Suprapubic skin (tissue), 4 donors: ENCODE measurements at regions not wholly inside any gene's neighbourhood (a gene's known extent, or its start where the extent isn't known, plus 50 kb on each side); places are given as distances from the start of the nearest gene placed in this dataset.

ENCODE experiments used
- DNase-seq, 2 donors: peaks; one replicate each; pipeline ENCODE4 v3.0.0-alpha.2; 2019; ENCODE audit warnings: low spot score in 2 of 2
- H3K27ac ChIP-seq: fragments of 200-600 bp; sonication (generic); one replicate; pipeline ENCODE4 v1.5.1; 2019
- H3K27me3 ChIP-seq: fragments of 200-600 bp; sonication (generic); one replicate; pipeline ENCODE4 v1.5.1; 2019
- H3K36me3 ChIP-seq: fragments of 200-600 bp; sonication (generic); one replicate; pipeline ENCODE4 v1.5.1; 2019
- H3K4me1 ChIP-seq: fragments of 200-600 bp; sonication (generic); one replicate; pipeline ENCODE4 v1.5.1; 2019
- H3K4me3 ChIP-seq: fragments of 200-600 bp; sonication (generic); one replicate; pipeline ENCODE4 v1.5.1; 2019; ENCODE audit warnings: mild to moderate bottlenecking
- H3K9me3 ChIP-seq: fragments of 200-600 bp; sonication (generic); one replicate; pipeline ENCODE4 v1.5.1; 2019
- EP300 ChIP-seq: sonication (generic); formaldehyde crosslinking; IDR thresholded peaks from one replicate; pipeline ENCODE4 v1.6.1; 2017; ENCODE audit warnings: antibody characterized with exemption
- POLR2A ChIP-seq, 2 donors: fragments of 450-650 bp; IDR thresholded peaks; one replicate each; pipeline ENCODE4 v1.6.1; 2017; ENCODE audit warnings: antibody characterized with exemption in 2 of 2, mild to moderate bottlenecking in 2 of 2, moderate library complexity in 2 of 2
- POLR2AphosphoS5 ChIP-seq, 3 donors: sonication (generic); formaldehyde crosslinking; IDR thresholded peaks; one replicate each; pipeline ENCODE4 v1.6.1; 2017; ENCODE audit warnings: antibody characterized with exemption in 3 of 3
- WGBS: methylation state at CpG from one replicate; pipeline ENCODE4 v1.1.5; 2018; 5-methylcytosine and 5-hydroxymethylcytosine counted together
- TF ChIP-seq, protein P1 (sequence below), 2 donors: fragments of 200-600 bp in 1 of 2; fragments of 450-650 bp in 1 of 2; sonication (generic) in 1 of 2; IDR thresholded peaks; one replicate each; pipeline ENCODE4 v1.5.1; 2016 to 2019; ENCODE audit warnings: antibody characterized with exemption in 2 of 2, mild to moderate bottlenecking in 1 of 2, moderate library complexity in 1 of 2

DNA sequence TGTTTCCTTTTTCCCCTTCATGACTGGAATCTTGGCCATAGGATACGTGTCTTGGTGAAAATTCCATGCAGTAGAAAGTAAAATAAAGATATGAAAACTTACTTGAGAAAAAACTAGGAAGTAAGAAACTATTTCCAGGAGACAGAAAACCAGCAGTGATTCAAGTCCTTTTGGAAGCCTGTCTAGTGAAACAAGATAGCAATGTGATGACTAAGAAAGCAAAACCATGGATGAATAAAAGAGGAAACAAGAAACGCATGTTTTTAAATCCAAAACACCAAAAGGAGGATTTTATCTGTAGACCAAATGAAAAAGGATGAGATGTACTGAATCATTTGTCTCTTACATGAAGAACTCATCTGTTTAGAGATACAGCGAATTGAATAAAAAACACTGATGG, 1430.0 kb downstream of the ARAP2 start:
- Histone ChIP-seq H3K9me3 (no peaks in the 10 kb centered on the region), H3K36me3 (no peaks in the 10 kb centered on the region), H3K27me3 (no peaks in the 10 kb centered on the region), H3K4me1 (no peaks in the 10 kb centered on the region), H3K4me3 (no peak overlapping the region), H3K27ac (no peak overlapping the region)
- 72% methylated on average over 3 of the region's 3 CpGs for WGBS
- no peak for DNase-seq
- TF ChIP-seq POLR2AphosphoS5 (IDR thresholded peaks at IDR 0.05): no peak
- no peak for TF ChIP-seq EP300
- TF ChIP-seq, protein P1, sequence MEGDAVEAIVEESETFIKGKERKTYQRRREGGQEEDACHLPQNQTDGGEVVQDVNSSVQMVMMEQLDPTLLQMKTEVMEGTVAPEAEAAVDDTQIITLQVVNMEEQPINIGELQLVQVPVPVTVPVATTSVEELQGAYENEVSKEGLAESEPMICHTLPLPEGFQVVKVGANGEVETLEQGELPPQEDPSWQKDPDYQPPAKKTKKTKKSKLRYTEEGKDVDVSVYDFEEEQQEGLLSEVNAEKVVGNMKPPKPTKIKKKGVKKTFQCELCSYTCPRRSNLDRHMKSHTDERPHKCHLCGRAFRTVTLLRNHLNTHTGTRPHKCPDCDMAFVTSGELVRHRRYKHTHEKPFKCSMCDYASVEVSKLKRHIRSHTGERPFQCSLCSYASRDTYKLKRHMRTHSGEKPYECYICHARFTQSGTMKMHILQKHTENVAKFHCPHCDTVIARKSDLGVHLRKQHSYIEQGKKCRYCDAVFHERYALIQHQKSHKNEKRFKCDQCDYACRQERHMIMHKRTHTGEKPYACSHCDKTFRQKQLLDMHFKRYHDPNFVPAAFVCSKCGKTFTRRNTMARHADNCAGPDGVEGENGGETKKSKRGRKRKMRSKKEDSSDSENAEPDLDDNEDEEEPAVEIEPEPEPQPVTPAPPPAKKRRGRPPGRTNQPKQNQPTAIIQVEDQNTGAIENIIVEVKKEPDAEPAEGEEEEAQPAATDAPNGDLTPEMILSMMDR (IDR thresholded peaks at IDR 0.05): no peak
- no peak for TF ChIP-seq POLR2A (IDR thresholded peaks at IDR 0.05)

DNA sequence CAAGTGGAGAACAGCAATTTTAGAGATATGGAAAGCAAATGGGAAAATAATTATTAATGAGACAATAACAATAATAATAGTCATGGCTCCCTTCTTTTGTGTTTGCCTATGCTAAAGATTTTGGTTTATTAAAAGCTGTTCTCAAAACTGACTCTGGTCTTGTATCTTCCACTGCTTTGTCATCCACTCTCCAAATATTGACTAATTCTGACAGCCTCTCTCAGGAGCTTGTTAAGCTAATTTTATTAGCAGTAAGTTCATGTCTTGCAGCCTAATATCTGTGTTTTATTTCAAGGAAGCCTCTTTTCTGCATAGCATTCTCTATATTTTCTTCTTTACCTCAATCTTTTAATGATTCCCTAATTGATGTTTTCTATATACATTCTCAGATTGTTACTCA, 1419.8 kb downstream of the ARAP2 start:
- Histone ChIP-seq H3K27me3 (no peaks in the 10 kb centered on the region), H3K27ac (no peak overlapping the region), H3K4me1 (no peaks in the 10 kb centered on the region), H3K9me3 (no peaks in the 10 kb centered on the region), H3K36me3 (no peaks in the 10 kb centered on the region), H3K4me3 (no peak overlapping the region)
- no peak for DNase-seq
- TF ChIP-seq, protein P1 (IDR thresholded peaks at IDR 0.05): no peak
- no peak for TF ChIP-seq EP300
- no peak for TF ChIP-seq POLR2AphosphoS5 (IDR thresholded peaks at IDR 0.05)
- no peak for TF ChIP-seq POLR2A (IDR thresholded peaks at IDR 0.05)

GRCh38 chr4:34826660-34827059, 1417.7 kb downstream of the ARAP2 start:
- Histone ChIP-seq H3K27me3 (no peaks in the 10 kb centered on the region), H3K27ac (no peak overlapping the region), H3K4me1 (no peaks in the 10 kb centered on the region), H3K4me3 (no peak overlapping the region), H3K9me3 (no peaks in the 10 kb centered on the region), H3K36me3 (no peaks in the 10 kb centered on the region)
- DNase-seq: no peak
- WGBS: 88% methylated on average over 5 of the region's 5 CpGs
- no peak for TF ChIP-seq POLR2AphosphoS5 (IDR thresholded peaks at IDR 0.05)
- TF ChIP-seq EP300: no peak
- TF ChIP-seq, protein P1 (IDR thresholded peaks at IDR 0.05): no peak

DNA sequence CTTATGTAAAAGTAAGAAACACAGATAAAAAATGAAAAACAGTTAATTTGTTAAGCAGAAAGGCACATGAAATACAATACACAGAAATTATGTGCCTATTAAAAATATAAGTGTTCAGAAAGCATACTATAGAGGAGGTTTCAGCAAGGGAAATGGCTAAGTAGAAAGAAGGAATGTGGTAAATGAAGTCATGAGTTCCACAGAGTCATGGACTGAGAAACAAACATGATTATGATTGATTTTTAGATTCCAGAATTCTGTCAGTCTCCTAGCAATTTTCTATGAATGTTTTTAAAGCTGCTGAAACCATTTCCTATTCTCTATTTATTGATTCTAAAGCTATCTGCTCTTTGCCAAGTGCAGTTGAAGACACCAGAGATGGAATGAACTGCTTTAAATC, 1398.4 kb downstream of the ARAP2 start:
- Histone ChIP-seq H3K27ac (no peak overlapping the region), H3K27me3 (no peaks in the 10 kb centered on the region), H3K9me3 (no peaks in the 10 kb centered on the region), H3K4me1 (no peaks in the 10 kb centered on the region), H3K36me3 (no peaks in the 10 kb centered on the region), H3K4me3 (no peak overlapping the region)
- TF ChIP-seq POLR2AphosphoS5 (IDR thresholded peaks at IDR 0.05) (no peak), POLR2A (IDR thresholded peaks at IDR 0.05) (no peak), EP300 (no peak)
- TF ChIP-seq, protein P1 (IDR thresholded peaks at IDR 0.05): no peak
- DNase-seq: no peak

- no peak for DNase-seq
- H3K4me3 ChIP-seq: no peak overlapping the region
- no peak overlapping the region for H3K27ac ChIP-seq
- WGBS: 54% methylated on average over 2 of the region's 2 CpGs
- H3K4me1 ChIP-seq: no peaks in the 10 kb centered on the region
- no peaks in the 10 kb centered on the region for H3K9me3 ChIP-seq
- no peaks in the 10 kb centered on the region for H3K36me3 ChIP-seq
- no peak for TF ChIP-seq POLR2AphosphoS5 (IDR thresholded peaks at IDR 0.05)
- no peaks in the 10 kb centered on the region for H3K27me3 ChIP-seq
Measured at GRCh38 chr4:34850421-34850820, 1393.9 kb downstream of the ARAP2 start.

- Histone ChIP-seq H3K36me3 (no peaks in the 10 kb centered on the region), H3K4me3 (no peak overlapping the region), H3K9me3 (no peaks in the 10 kb centered on the region), H3K4me1 (no peaks in the 10 kb centered on the region), H3K27me3 (no peaks in the 10 kb centered on the region), H3K27ac (no peak overlapping the region)
- no peak for DNase-seq
- TF ChIP-seq POLR2A (IDR thresholded peaks at IDR 0.05): no peak
- TF ChIP-seq, protein P1 (IDR thresholded peaks at IDR 0.05): no peak
- no peak for TF ChIP-seq EP300
- 63% methylated on average over 3 of the region's 4 CpGs for WGBS
Measured at GRCh38 chr4:34850968-34851367, 1393.3 kb downstream of the ARAP2 start.
